HG02973 (cell line): ENCODE measurements at regions not wholly inside any gene's neighbourhood (a gene's known extent, or its start where the extent isn't known, plus 50 kb on each side); places are given as distances from the start of the nearest gene placed in this dataset.

ENCODE experiments used
- ATAC-seq: cut with Tn5 transposase; IDR thresholded peaks from one replicate; pipeline ENCODE4 v1.9.1; 2021; ENCODE audit warnings: moderate library complexity; ENCODE audit not compliant: unreplicated experiment

- no peak for ATAC-seq
These were observed 411.7 kb upstream of the SLC24A2 start for GRCh38 chr9:20200581-20200980.

- ATAC-seq = no peak
These were observed 410.3 kb upstream of the SLC24A2 start for GRCh38 chr9:20199111-20199510.

GRCh38 chr9:20197976-20198685 lies 409.3 kb upstream of the SLC24A2 start:
- no peak for ATAC-seq

- no peak for ATAC-seq
These were observed 402.5 kb upstream of the SLC24A2 start for GRCh38 chr9:20191228-20191840.

GRCh38 chr9:20189871-20190270 lies 401.0 kb upstream of the SLC24A2 start:
- no peak for ATAC-seq

GRCh38 chr9:20188616-20189369 lies 400.0 kb upstream of the SLC24A2 start:
- no peak for ATAC-seq

GRCh38 chr9:20187318-20187717 lies 398.5 kb upstream of the SLC24A2 start:
- no peak for ATAC-seq

GRCh38 chr9:20186823-20187222 lies 398.0 kb upstream of the SLC24A2 start:
- ATAC-seq = no peak

GRCh38 chr9:20186231-20186630 lies 397.4 kb upstream of the SLC24A2 start:
- no peak for ATAC-seq

GRCh38 chr9:20184541-20184940 lies 395.7 kb upstream of the SLC24A2 start:
- no peak for ATAC-seq

GRCh38 chr9:20178679-20179078 lies 389.8 kb upstream of the SLC24A2 start:
- no peak for ATAC-seq

GRCh38 chr9:20178197-20178596 lies 389.4 kb upstream of the SLC24A2 start:
- no peak for ATAC-seq

GRCh38 chr9:20170122-20170521 lies 381.3 kb upstream of the SLC24A2 start:
- ATAC-seq = no peak

GRCh38 chr9:20152151-20152725 lies 363.4 kb upstream of the SLC24A2 start:
- no peak for ATAC-seq

GRCh38 chr9:20148416-20148815 lies 359.6 kb upstream of the SLC24A2 start:
- no peak for ATAC-seq

GRCh38 chr9:20144197-20144596 lies 355.4 kb upstream of the SLC24A2 start:
- no peak for ATAC-seq

- ATAC-seq = no peak
These were observed 351.0 kb upstream of the SLC24A2 start for GRCh38 chr9:20139763-20140290.

GRCh38 chr9:20138841-20139240 lies 350.0 kb upstream of the SLC24A2 start:
- no peak for ATAC-seq

GRCh38 chr9:20138116-20138515 lies 349.3 kb upstream of the SLC24A2 start:
- ATAC-seq = no peak

- no peak for ATAC-seq
These were observed 348.6 kb upstream of the SLC24A2 start for GRCh38 chr9:20137425-20137824.

- no peak for ATAC-seq
These were observed 346.4 kb upstream of the SLC24A2 start for GRCh38 chr9:20135119-20135697.
